ENCODE measurements at regions not wholly inside any gene's neighbourhood (a gene's known extent, or its start where the extent isn't known, plus 50 kb on each side); places are given as distances from the start of the nearest gene placed in this dataset.
"Not testable (repeated sequence)": the region's sequence is repeated elsewhere in the genome, so short reads cannot be mapped to it uniquely, and the experiment has no call there.

DNA sequence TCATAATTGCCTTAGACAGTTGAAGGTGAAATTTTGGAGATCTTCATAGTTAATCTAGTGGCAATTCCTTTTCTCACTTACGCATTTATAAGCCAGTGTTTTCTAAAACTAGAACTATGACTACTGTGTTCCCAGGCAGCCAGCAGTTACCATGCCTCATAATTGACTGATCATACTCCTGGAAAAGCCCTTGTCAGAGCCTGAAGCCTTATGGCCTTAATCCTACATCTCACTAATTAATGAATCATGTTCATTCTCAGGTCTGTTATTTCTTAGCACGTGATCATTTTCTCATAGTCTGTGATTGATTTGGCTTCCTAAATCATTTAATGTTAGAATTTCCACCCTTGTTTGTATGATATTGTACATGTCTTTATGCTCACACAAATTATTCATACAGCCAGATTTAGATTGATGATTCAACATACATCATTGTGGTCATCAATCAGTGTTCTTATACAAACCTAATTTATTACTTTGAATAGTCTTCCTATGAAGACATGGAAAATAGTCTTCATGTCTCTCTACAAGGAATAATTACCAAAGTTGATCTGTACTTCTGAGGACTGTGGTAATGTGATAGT is 132.6 kb upstream of the ASCC3 start:
- no peak for DNase-seq (ENCODE audit: low spot score)

DNA sequence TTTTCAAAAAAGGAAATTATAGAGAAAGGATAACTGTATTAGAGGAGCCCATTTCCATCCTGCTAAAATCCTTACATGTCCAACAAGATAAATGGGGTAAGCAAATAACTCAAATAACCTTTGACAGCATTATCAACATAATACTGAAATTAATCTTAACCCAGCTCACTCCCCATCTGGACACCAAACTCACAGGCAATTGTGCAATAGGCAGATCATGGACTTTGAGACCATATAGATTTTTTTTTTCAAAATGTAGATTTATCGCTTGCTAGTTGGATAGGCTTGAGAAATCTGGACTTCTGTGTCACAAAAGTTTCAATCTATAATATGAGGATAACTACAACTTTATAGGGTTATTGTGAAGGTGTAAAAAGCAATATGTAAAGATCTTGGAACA is 134.4 kb upstream of the ASCC3 start:
- no peak for DNase-seq (ENCODE audit: low spot score)

DNA sequence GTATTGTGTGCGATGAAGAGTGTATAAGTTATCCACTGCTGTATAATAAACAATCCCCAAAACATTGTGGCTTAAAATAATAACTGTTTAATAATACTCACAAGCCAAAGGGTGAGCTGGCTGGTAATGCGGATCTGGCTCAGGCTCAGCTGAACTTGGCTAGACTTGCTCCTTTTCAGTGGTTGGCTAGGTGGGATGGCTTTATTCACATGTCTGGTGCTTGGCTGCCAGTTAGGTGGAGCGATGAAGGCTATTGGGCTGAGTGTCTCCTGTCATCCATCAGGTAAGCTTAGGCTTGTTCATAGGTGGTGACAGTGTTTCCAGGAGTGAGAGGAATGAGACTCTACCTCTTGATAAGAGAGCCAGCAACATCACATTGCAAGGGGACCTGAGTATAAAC is 135.0 kb upstream of the ASCC3 start:
- no peak for DNase-seq (ENCODE audit: low spot score)

DNA sequence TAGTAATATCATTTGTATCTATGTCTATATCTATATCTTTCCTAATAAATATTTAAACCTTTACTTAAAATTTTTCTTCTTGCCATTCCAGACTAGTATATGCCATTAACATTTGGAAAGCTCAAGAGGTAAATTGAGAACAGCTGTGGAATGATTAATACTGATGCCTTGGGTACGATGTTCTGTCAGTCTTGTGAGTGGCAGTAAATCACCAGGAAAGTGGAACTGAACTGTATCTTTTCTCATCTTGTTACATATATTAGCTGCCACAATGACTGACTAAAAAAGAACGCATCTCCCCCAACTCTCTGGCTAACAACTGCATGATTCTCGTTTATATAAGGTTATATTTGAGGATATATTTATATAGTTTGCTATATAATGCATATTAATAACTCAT is 137.0 kb upstream of the ASCC3 start:
- DNase-seq (ENCODE audit: low spot score): no peak

DNA sequence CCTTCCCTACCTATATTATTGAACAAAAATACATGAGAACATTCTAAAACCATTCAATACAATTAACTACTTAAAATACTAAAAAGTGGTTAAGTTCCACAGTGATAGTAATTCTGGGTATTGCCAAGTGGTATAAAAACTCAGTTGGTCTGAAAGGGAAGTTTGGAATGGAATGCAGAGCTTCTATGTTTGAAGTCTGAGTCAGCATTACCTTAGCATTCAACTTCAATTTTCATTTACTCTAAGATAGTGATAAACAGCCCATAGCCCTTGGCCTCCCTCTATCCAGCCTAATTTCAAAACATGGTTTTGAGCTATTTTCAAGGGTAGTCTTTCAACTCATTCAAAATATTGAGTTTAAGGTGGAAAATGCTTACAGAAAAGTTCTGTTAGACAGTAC is 140.4 kb upstream of the ASCC3 start:
- DNase-seq (ENCODE audit: low spot score): no peak

DNA sequence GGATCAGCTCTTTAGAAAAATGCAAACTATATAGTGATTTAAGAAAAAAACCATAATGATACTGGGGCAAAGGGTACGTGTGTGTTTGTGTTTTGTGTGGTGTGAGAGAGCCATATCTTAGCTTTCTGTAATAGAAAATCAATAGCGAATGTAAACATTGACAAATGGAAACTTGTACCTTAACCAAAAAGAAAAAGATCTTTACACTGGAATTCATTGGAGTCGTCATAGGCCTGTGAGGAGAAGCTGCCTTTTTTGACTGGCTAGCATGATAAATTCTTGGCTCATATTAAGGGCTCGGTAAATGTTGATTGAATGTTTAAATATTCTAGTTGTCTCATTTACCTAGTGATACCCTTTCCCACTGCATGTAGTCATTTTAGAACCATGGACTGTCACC is 161.8 kb upstream of the ASCC3 start:
- DNase-seq (ENCODE audit: low spot score): no peak

DNA sequence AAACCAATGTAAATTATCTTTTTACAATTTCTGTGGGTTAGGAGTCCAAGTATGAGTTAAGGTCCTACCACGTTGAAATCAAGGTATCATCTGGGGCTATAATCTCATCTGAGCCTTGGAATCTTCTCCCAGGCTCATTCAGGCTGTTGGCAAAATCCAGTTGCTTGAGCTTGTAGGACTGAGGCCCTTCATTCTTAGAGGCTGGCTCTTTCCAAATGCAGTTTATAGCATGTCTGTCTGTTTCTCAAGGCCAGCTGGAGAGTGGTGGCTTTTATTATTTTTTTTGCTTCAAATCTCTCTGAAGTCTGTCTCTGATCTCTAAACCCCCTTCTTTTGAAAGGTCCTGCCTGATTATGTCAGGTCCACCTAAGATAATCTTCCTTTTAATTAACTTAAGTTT is 177.2 kb upstream of the ASCC3 start:
- no peak for DNase-seq (ENCODE audit: low spot score)

DNA sequence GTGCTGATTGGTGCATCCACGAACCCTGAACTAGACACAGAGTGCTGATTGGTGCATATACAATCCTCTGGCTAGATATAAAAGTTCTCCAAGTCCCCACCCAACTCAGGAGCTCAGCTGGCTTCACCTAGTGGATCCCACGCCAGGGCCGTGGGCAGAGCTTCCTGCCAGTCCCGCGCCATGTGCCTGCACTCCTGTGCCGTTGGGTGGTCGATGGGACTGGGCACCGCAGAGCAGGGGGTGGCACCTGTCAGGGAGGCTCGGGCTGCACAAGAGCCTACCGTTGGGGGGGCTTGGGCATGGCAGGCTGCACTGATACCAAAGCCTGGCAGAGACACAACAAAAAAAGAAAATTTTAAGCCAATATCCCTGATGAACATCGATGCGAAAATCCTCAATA is 185.4 kb upstream of the ASCC3 start:
- DNase-seq (ENCODE audit: low spot score): no peak

DNA sequence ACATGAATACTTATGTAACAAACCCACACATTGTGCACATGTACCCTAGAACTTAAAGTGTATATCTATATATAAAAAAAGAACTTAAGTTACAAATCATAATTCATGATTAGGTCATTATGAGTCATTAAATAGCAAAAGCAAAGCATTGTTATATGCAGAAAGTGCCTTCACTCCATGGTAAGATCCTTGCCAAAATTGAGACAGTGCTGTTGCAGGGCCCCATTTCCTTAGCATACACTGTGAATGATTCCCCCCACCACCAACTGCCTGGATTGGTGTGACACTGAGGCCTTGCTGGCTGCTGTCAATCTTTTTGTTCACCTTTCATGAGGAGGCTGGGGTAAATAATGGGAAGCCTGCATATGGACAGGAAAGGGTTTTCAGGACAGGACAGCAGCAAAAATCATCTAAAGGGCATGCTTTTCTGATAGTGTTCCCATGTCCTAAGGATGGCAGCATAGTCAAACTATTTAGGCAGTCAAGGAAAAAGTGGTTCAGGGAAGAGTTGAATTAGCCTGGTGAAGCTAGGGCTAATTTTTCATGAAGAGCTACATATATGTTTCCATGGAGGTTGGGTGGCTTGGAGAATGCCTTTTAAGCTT is 188.2 kb upstream of the ASCC3 start:
- DNase-seq (ENCODE audit: low spot score): no peak

DNA sequence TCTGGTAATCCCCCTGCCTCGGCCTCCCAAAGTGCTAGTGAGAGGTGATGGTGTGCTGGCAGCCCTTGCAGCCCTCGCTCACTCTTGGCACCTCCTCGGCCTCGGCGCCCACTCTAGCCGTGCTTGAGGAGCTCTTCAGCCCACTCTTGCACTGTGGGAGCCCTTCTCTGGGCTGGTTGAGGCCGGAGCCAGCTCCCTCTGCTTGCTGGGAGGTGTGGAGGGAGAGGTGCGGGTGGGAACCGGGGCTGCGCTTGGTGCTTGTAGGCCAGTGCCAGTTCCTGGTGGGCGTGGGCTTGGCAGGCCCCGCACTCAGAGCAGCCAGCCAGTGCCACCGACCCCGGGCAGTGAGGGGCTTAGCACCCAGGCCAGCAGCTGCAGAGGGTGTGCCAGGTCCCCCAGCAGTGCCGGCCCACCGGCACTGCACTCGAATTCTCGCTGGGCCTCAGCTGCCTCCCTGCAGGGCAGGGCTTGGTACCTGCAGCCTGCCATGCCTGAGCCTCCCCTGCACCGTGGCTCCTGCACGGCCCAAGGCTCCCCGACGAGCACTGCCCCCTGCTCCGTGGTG is 189.0 kb upstream of the ASCC3 start:
- DNase-seq (ENCODE audit: low spot score): no peak

DNA sequence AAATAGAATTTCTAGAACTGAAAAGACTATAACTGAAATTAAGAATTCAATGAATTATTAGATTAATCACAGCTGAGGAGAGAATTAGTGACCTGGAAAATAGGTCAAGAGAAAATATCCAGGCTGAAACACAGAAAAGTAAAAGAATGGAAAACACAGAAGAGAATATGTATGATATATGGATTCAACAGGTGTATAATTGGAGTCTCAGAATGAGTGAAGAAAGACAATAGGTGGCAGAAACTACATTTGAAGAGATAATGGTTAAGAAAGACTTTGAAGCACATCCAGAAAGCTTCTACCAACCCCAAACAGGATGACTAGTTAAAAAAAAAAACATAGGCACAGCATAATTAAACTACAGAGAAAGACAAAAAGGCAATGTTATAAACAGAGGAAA is 196.2 kb upstream of the ASCC3 start:
- DNase-seq (ENCODE audit: low spot score): no peak

DNA sequence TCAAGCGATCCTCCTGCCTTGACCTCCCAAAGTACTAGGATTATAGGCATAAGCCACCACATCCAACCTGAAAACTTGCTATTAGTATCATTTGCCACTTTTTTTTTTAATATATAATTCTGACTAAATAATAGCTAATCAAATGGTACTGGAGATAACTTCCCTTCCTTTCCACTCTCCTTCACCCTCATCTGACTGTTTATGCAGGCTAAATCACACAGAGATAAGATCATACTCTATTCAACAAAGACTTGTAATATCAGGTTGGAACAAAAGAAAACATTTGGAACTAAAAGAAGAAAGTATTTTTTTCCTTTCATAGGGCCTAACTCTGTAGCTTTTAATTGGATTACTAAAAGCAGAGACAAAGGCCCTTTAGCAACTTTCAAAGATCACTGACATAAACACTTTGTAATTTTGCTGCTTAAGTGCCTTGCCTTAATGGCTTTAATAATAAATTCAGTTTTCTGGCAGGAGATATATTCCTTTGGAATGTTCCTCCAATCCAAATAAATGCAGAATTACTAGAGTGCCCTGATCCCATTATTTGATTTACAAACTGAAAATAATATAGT is 198.7 kb upstream of the ASCC3 start:
- DNase-seq (ENCODE audit: low spot score): no peak

DNA sequence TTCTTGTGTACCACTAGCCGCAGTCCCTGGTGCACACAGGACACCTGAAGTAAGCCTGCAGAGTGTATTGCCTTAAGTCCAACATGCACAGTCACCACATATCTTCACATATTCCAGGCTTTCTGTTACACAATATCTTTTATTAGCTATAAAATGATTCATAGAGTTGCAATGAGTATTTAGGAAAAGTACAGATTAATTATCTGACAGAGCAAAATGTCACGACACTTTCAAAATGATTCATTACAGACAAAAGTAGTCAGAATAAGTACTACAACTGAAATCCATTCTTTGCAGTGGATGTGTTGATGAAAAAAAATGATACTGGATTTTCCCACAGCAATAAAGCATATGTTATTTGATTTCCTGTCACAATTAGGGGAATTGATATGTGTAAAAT is 199.5 kb upstream of the ASCC3 start:
- no peak for DNase-seq (ENCODE audit: low spot score)

DNA sequence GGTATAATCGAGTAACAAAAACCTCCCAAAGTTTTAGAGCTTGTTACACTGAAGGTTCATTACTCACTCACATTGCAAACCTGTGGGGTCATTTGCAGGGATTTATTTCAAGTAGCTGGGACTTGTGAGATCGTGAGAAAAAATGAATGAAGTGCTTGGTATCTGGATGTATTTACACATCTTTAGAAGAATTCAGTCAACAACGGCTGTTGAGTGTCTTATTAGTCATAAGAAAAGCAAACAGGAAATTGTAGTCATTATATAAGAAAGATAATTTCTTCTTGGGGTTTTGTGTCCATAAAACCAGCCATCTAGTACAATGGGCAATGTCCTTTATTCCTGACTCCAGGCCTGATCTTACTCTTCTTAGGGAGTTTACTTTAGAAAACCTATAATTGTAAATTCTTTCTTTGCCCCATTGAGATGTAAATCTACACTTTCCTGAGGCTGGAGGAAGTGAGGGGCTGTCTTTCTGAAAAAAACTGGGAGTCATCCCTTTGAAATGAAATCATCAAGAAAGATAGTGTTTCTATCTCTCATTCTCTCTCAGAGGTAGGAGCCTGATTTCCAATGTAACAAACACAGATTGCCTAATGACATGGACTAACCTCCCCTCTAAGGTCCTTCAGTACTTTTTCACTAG is 202.5 kb upstream of the ASCC3 start:
- peak; percentile 5 for DNase-seq (ENCODE audit: low spot score)

DNA sequence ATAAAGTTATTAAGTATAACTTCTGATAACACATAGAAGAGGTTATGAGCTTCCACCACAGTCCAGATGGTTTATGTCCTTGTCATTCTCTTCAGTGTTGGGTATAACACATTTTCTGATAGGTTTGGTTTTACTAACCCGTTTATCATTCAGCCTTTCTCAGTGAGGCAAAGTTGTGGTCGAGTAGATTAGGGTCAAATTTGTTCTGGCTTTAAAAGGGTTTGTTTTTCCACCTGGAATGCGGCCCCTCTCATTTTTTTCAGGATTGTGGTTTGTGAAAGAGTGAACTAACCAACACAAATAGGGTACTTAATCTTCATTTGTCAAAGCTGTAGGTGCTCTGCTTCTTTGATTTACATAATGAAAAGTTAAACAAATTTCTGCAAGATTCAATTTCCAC is 204.2 kb upstream of the ASCC3 start:
- DNase-seq (ENCODE audit: low spot score): no peak

DNA sequence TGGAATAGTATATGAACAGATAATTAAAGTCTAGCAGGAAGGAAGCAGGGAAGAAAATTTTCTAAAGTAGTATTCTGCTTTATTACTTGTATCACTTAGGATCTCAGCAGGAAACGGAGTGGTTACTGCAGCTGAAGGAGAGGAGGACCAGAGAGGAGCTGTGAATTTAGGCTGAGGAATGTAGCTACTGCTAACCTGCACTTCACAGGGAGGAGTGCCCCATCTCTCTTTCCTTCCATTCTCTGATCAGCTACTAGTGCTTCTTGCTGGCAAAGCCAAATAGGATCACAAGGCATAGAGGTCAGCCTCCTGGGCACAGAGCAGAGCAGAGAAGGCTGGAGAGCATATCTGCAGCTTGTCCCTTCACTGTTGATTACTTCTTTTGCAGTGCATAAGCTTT is 205.3 kb upstream of the ASCC3 start:
- DNase-seq (ENCODE audit: low spot score): no peak

DNA sequence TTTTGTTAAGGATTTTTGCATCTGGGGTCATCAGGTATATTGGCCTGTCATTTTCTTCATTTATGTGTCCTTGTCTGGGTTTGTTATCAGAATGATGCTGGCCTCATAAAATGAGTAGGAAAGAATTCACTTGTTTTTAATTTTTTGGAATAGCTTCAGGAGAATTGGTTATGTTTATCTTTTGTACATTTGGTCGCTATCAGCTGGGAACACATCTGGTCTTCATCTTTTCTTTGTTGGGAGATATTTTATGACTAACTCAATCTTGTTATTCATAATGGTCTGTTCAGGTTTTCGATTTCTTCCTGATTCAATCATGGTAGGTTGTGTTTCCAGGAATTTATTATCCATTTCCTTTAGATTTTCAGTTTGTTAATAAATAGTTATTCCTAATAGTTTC is 207.5 kb upstream of the ASCC3 start:
- DNase-seq (ENCODE audit: low spot score): no peak

DNA sequence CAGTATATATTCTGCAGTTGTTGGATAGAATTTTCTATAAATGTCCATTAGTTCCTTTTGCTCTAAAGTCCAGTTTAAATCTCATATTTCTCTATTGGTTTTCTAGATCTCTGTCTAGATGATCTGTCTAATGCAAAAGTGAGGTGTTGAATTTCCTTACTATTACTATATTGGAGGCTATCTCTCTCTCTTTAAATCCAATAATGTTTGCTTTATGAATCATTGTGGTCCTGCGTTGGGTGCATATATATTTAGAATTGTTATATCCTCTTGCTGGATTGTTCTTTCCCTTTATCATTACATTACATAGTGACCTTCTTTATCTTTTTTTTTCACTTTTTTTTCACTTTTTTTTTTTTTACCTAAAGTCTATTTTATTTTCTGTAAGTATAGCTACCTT is 208.5 kb upstream of the ASCC3 start:
- DNase-seq (ENCODE audit: low spot score): no peak

DNA sequence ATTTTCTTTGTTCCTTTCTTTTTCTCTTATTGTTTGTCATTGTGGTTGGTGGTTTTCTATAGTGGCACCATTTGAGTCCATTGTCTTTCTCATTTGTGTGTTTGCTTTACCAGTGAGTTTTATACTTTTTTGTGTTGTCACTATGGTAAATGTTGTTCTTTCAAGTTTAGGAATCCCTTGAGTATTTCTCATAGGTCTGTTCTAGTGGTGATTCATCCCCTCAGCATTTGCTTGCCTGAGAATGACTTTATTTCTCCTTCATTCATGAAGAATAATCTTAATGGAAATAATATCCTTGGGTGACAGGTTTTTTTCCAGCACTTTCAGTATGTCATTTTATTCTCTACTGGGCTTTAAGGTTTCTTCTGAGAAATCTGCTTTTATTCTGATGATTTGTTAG is 209.2 kb upstream of the ASCC3 start:
- no peak for DNase-seq (ENCODE audit: low spot score)

DNA sequence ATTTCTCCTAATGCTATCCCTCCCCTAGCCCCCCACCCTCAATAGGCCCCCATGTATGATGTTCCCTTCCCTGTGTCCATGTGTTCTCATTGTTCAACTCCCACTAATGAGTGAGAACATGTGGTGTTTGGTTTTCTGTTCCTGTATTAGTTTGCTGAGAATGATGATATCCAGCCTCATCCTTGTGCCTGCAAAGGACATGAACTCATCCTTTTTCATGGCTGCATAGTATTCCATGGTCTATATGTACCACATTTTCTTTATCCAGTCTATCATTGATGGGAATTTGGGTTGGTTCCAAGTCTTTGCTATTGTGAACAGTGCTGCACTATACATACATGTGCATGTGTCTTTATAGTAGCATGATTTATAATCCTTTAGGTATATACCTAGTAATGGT is 217.5 kb upstream of the ASCC3 start:
- not testable (repeated sequence) for DNase-seq (ENCODE audit: low spot score)

DNA sequence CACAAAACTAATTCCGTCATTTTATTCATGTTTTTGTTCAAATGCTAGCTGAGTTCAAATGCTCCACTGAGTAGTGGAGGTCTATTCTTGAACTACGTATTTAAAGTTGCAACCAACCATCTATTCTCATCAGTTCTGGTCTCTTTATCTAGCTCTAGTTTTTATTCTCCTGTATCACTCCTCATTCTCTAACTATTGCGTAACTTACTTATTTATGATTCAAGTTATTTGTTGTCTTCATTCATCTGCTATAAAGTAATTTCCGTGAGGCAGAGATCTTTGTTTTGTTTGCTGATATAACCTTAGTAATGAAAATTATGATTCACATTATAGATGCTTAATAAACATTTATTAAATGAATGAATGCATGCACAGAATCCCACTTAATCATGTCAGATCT is 221.6 kb upstream of the ASCC3 start:
- DNase-seq (ENCODE audit: low spot score): no peak

DNA sequence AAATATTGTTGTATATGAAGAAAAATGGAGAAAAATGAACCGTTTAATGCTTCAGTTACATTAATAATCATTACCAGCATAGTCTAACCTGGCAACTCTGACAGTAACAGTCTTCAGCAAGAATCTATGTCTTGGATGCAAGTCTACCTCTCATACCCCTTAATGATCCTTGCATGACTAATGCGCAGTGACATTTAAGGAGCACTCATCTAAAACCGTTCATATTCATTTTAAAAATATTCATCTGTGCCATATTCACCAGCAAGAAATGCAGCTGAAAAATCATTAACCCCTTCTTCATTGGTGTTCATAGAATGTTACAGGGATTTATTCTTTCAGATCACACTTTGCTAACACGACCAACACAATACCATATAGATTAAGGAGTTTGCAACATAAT is 227.2 kb upstream of the ASCC3 start:
- DNase-seq (ENCODE audit: low spot score): no peak

DNA sequence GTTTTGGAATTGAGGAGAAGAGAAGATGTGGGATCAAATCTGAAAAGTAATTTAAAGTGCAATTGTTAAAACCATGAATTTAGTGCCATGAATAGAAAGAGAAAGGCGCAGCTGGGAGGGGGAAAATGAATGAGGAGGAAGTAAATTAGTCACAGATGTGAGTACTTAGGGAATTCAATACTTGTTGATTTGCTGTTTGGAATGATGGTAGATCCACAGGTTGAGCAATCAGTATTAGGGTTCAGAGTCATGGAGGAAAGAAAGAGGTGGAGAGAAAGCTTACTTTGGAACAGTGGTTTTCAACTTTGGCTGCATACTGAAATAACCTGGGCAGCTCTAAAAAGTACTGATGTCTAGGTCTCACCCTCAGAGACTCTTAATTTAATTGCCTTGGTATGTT is 229.7 kb upstream of the ASCC3 start:
- DNase-seq (ENCODE audit: low spot score): no peak
